IMR-90 (cell line): ENCODE measurements at regions not wholly inside any gene's neighbourhood (a gene's known extent, or its start where the extent isn't known, plus 50 kb on each side); places are given as distances from the start of the nearest gene placed in this dataset.

Experiments used
- ATAC-seq: fragments of 200-7000 bp; cut with Tn5 transposase; 2 replicates; pipeline ENCODE4 v1.9.1; 2020; ENCODE audit warnings: low read depth, mild to moderate bottlenecking, moderate library complexity
- BruUV-seq: library from RNA; stranded (reverse); fragments of 400-500 nt; replicated peaks from 2 replicates; lab custom pipeline; 2021; lab: Mats Ljungman, UMichigan
- CTCF ChIA-PET: fragments of 300-600 bp; formaldehyde crosslinking; extraction: SDS; loops from one replicate; lab custom pipeline; 2021; ENCODE audit warnings: antibody characterized with exemption; lab: Yijun Ruan, JAX
- POLR2A ChIA-PET: fragments of 300-600 bp; sonication (Branson Sonifier 250); formaldehyde crosslinking; loops from one replicate; lab custom pipeline; 2022; ENCODE audit warnings: antibody characterized with exemption; ENCODE audit not compliant: unreplicated experiment; lab: Charles Lee
- DNase-seq: peaks from one replicate; pipeline ENCODE4 v3.0.0; 2013
- H2AFZ ChIP-seq: replicated peaks from 2 replicates; pipeline ENCODE3; 2013; ENCODE audit warnings: low read length, mild to moderate bottlenecking; ENCODE audit not compliant: poor library complexity
- H2AK5ac ChIP-seq: 2 replicates; pipeline ENCODE4 v1.6.1; 2013; ENCODE audit warnings: low read depth, low read length, inconsistent platforms
- H2AK9ac ChIP-seq: replicated peaks from 2 replicates; pipeline ENCODE3; 2013; ENCODE audit warnings: mild to moderate bottlenecking, low read depth, low read length, moderate library complexity; ENCODE audit not compliant: poor library complexity
- H2BK120ac ChIP-seq: 2 replicates; pipeline ENCODE4 v1.6.1; 2013; ENCODE audit warnings: low read depth, low read length, inconsistent platforms
- H2BK15ac ChIP-seq: 3 replicates; pipeline ENCODE4 v1.6.1; 2013; ENCODE audit warnings: low read depth, low read length, inconsistent platforms
- H2BK20ac ChIP-seq: 2 replicates; pipeline ENCODE4 v1.6.1; 2013; ENCODE audit warnings: low read depth, mild to moderate bottlenecking, inconsistent platforms, low read length, moderate library complexity
- H2BK5ac ChIP-seq: 2 replicates; pipeline ENCODE4 v1.6.1; 2013; ENCODE audit warnings: mild to moderate bottlenecking, low read depth, low read length, inconsistent platforms; ENCODE audit not compliant: poor library complexity, severe bottlenecking
- H3K14ac ChIP-seq: replicated peaks from 2 replicates; pipeline ENCODE4 v1.6.1; 2013; ENCODE audit warnings: low read depth, low read length, inconsistent platforms
- H3K18ac ChIP-seq: 2 replicates; pipeline ENCODE4 v1.6.1; 2013; ENCODE audit warnings: low read depth, low read length, control low read depth
- H3K23ac ChIP-seq: 2 replicates; pipeline ENCODE4 v1.6.1; 2013; ENCODE audit warnings: low read depth, low read length, inconsistent platforms
- H3K27ac ChIP-seq: 2 replicates; pipeline ENCODE4 v1.5.1; 2013; ENCODE audit warnings: mild to moderate bottlenecking, control low read depth, low read length; ENCODE audit not compliant: insufficient read depth
- H3K27me3 ChIP-seq: 2 replicates; pipeline ENCODE4 v1.6.1; 2013; ENCODE audit warnings: low read length; ENCODE audit not compliant: control insufficient read depth, insufficient read depth
- H3K36me3 ChIP-seq: 2 replicates; pipeline ENCODE4 v1.6.1; 2013; ENCODE audit warnings: low read length, mixed read lengths; ENCODE audit not compliant: control insufficient read depth, insufficient read depth
- H3K4ac ChIP-seq: 2 replicates; pipeline ENCODE4 v1.6.1; 2013; ENCODE audit warnings: low read depth, low read length, inconsistent platforms
- H3K4me1 ChIP-seq: 2 replicates; pipeline ENCODE4 v1.6.1; 2013; ENCODE audit warnings: low read length, mixed read lengths; ENCODE audit not compliant: control insufficient read depth, insufficient read depth
- H3K4me2 ChIP-seq: 2 replicates; pipeline ENCODE4 v1.6.1; 2013; ENCODE audit warnings: low read depth, mild to moderate bottlenecking, control low read depth, low read length, moderate library complexity
- H3K4me3 ChIP-seq: 2 replicates; pipeline ENCODE4 v1.5.1; 2013; ENCODE audit warnings: low read depth, mild to moderate bottlenecking, control low read depth, low read length, moderate library complexity; ENCODE audit not compliant: insufficient read depth
- H3K56ac ChIP-seq: 2 replicates; pipeline ENCODE4 v1.6.1; 2013; ENCODE audit warnings: low read length, inconsistent platforms; ENCODE audit not compliant: insufficient read depth; ENCODE audit errors: extremely low read depth
- H3K79me1 ChIP-seq, 2 experiments: 2 replicates each; pipeline ENCODE4 v1.6.1; 2013; ENCODE audit warnings: low read length in 2 of 2, inconsistent platforms in 1 of 2, low read depth in 1 of 2
- H3K9ac ChIP-seq: 2 replicates; pipeline ENCODE4 v1.6.1; 2013; ENCODE audit warnings: low read depth, low read length, control low read depth
- H3K9me1 ChIP-seq: 2 replicates; pipeline ENCODE4 v1.6.1; 2013; ENCODE audit warnings: low read length, inconsistent platforms; ENCODE audit not compliant: insufficient read depth
- H3K9me3 ChIP-seq: 2 replicates; pipeline ENCODE4 v1.6.1; 2013; ENCODE audit warnings: low read length; ENCODE audit not compliant: control insufficient read depth, insufficient read depth
- H4K20me1 ChIP-seq: 2 replicates; pipeline ENCODE4 v1.6.1; 2013; ENCODE audit warnings: low read length, inconsistent platforms; ENCODE audit not compliant: insufficient read depth
- H4K5ac ChIP-seq: 2 replicates; pipeline ENCODE4 v1.6.1; 2013; ENCODE audit warnings: mild to moderate bottlenecking, low read depth, low read length, control low read depth
- H4K8ac ChIP-seq, 2 experiments: 2 replicates each; pipeline ENCODE4 v1.6.1; 2013; ENCODE audit warnings: low read depth in 2 of 2, low read length in 2 of 2, control low read depth in 1 of 2, inconsistent platforms in 1 of 2
- H4K91ac ChIP-seq: 2 replicates; pipeline ENCODE4 v1.6.1; 2013; ENCODE audit warnings: low read depth, low read length, inconsistent platforms; ENCODE audit not compliant: insufficient read depth
- BHLHE40 ChIP-seq: fragments of 150-350 bp; IDR thresholded peaks from 2 replicates; pipeline ENCODE4 v1.6.1; 2016; ENCODE audit warnings: mild to moderate bottlenecking, low read depth, low read length
- NFE2L2 ChIP-seq: fragments of 150-350 bp; IDR thresholded peaks from 2 replicates; pipeline ENCODE4 v1.6.1; 2016; ENCODE audit warnings: low read depth, mild to moderate bottlenecking, low read length
- POLR2A ChIP-seq: IDR thresholded peaks from 2 replicates; pipeline ENCODE4 v1.6.1; 2012; ENCODE audit warnings: mild to moderate bottlenecking, low read depth, low read length
- SMC3 ChIP-seq: fragments of 150-350 bp; IDR thresholded peaks from 2 replicates; pipeline ENCODE4 v1.6.1; 2016; ENCODE audit warnings: low read depth, mild to moderate bottlenecking, antibody characterized with exemption, low read length, moderate library complexity
- WGBS, 2 experiments: methylation state at CpG; one replicate each; pipeline versions ENCODE4 v1.1.5 to v1.1.7; 2013; ENCODE audit warnings: missing lambda C conversion rate in 2 of 2; ENCODE audit not compliant: insufficient read length in 1 of 2; ENCODE audit errors: extremely low coverage in 2 of 2; 5-methylcytosine and 5-hydroxymethylcytosine counted together
- dilution Hi-C: fragments of 300-500 bp; cut with HindIII; formaldehyde crosslinking; loops from one replicate; pipeline ENCODE4 v1.14.3; 2018; ENCODE audit warnings: low sequenced_read_pairs; ENCODE audit not compliant: unreplicated experiment
- in situ Hi-C: fragments of 300-500 bp; cut with MboI; formaldehyde crosslinking; loops from 3 replicates; pipeline ENCODE4 v1.14.3; 2019; ENCODE audit warnings: low sequenced_read_pairs, inconsistent platforms, mixed read lengths
- intact Hi-C: fragments of 100-400 bp; cut with micrococcal nuclease; formaldehyde crosslinking; loops from 2 replicates; pipeline ENCODE4 v1.10.0; 2022
- TF ChIP-seq, protein P1 (sequence below): fragments of 150-350 bp; IDR thresholded peaks from 2 replicates; pipeline ENCODE4 v1.6.1; 2016; ENCODE audit warnings: low read depth, mild to moderate bottlenecking, low read length, moderate library complexity, borderline replicate concordance

- Histone ChIP-seq H3K27ac (no peak overlapping the region), H2AK9ac (no peak overlapping the region), H4K91ac (no peak overlapping the region), H3K36me3 (no peaks in the 10 kb centered on the region), H3K79me1 (no peaks in the 10 kb centered on the region), H2BK5ac (no peak overlapping the region), H2AK5ac (no peak overlapping the region), H3K18ac (no peak overlapping the region), H3K4me3 (no peak overlapping the region), H2BK15ac (no peak overlapping the region), H3K14ac (no peak overlapping the region), H3K9me3 (no peaks in the 10 kb centered on the region), H3K9me1 (no peaks in the 10 kb centered on the region), H2BK120ac (no peak overlapping the region), H3K4ac (no peak overlapping the region), H3K4me2 (no peak overlapping the region), H4K20me1 (no peaks in the 10 kb centered on the region), H3K56ac (no peak overlapping the region), H2AFZ (no peak overlapping the region), H4K5ac (no peak overlapping the region), H3K27me3 (no peaks in the 10 kb centered on the region), H2BK20ac (no peak overlapping the region), H4K8ac (no peak overlapping the region), H3K9ac (no peak overlapping the region), H3K23ac (no peak overlapping the region), H3K4me1 (0 out of 2 replicates have a peak, but pooled peaks cover 2% of the 10 kb centered on the region)
- TF ChIP-seq POLR2A: no peak
- TF ChIP-seq BHLHE40: no peak
- TF ChIP-seq SMC3: no peak
- TF ChIP-seq NFE2L2: no peak
- TF ChIP-seq, protein P1, sequence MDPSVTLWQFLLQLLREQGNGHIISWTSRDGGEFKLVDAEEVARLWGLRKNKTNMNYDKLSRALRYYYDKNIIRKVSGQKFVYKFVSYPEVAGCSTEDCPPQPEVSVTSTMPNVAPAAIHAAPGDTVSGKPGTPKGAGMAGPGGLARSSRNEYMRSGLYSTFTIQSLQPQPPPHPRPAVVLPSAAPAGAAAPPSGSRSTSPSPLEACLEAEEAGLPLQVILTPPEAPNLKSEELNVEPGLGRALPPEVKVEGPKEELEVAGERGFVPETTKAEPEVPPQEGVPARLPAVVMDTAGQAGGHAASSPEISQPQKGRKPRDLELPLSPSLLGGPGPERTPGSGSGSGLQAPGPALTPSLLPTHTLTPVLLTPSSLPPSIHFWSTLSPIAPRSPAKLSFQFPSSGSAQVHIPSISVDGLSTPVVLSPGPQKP: no peak
- ChIA-PET CTCF (no interaction called here), POLR2A (no interaction called here)
- dilution Hi-C loops: no loop called here
- DNase-seq (no peak), ATAC-seq (no peak)
- intact Hi-C loops: no loop called here
- in situ Hi-C loops: no loop called here
- no CpG with 5 or more reads among the region's 1 CpG for WGBS, 2 experiments
- no TSS peak for BruUV-seq
Observed at GRCh38 chr6:5906842-5907241, 99.9 kb downstream of the NRN1 start.
